HuH-7 (cell line): ENCODE measurements at regions not wholly inside any gene's neighbourhood (a gene's known extent, or its start where the extent isn't known, plus 50 kb on each side); places are given as distances from the start of the nearest gene placed in this dataset.

Experiments used
- DNase-seq: peaks from one replicate; pipeline ENCODE4 v3.0.0; 2011; ENCODE audit warnings: low spot score

DNA sequence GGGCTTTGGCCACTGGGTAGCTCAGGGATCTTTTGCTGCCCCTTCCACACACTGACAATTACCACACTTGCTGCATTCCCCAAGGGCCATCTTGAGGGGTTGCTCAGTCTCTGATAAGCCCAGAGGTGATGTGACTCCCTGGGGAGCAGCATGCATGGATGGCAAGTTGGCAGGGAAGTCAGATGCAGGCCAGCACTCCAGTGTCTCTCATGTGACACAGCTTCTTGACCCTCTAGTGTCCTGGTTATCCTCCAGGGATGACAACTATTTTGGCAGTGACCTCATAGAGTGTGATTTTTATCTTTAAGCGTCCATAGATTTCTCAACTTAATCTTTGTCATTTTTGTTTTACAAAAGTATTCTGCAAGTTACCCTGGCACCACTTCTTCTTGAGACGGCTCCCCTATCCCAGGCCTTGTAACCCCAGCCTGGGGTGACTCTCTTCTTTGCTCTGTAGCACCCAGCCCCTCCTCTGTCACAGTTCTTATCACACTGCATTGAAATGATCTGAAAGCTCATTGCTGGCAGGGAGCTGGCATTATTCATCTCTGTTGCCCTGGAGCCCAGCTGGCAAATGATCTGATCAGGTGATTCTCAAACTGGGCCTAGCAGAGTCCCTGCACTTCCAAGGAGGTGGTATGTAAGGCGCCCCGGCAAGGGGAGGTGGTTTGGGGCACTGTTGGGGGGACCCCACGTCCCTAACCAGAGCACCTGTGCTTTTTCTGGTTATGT, 72.6 kb downstream of the TENT5C start:
- no peak for DNase-seq

DNA sequence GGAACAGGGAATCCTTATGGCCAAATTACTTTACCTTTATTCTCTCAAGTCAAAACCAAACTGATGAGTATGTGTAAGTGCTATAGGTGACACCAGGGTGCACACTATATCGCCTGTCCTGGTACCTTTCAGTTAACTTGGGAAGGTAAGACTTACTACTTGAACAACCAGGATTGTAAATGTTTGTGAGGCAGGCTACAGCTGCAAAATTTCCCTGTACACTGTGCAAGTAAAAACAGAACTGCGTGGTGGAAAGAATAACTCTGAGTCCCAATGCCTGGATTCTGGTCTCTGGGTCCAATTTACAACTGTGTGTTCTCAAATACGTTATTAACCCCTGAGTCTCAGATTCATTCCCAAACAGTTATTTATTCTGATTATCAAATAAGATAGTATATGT, 73.5 kb downstream of the TENT5C start:
- no peak for DNase-seq

DNA sequence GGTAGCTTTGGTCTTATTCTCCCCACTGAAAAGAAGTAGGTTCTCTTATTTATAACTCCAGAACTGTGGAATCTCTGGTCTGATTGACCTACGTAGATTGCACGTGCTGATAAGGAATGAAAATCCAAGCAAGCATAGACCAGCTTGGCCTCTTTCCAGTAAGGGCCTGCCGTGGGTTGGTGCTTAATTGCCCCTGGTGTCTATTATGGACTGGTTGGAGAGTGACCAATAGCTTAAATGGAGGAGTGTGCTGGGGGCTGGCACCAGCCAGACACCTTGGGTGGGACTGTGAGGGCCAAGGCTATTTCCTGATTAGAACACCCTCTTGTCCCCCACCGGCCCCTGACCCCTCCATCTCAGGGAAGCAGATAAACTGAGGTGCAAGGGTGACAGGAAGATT, 74.0 kb downstream of the TENT5C start:
- DNase-seq, result no peak

DNA sequence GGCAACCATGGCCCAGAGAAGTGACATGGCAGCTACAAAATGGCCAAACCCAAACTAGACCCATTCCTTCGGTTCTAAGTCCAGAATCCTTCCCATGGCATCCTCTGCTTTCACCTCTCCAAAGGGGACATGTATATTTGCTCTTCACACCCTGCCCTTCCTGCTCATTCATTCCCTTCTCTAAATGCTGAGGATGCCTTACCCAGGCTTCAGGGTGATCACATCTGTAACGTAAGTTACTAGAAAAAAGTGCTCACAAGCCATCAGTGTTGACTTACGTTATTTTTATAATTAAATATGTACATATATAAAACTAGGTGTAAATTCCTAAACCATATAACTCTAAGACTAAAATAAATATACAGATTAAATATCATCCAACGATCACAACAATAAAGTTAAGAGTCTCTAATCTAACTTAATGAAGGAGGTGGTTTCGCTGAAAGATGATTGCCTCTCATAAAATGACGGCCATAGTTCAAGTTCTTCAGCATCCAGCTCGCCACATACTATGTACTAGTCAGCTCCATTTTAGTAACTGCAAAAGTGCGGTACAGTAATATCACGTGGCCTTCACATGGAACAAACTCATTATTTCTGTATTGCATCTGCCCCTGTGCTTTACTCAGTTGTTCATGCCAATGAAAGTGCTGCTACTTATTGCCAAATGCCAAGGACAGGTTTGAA, 74.6 kb downstream of the TENT5C start:
- DNase-seq, result no peak

DNA sequence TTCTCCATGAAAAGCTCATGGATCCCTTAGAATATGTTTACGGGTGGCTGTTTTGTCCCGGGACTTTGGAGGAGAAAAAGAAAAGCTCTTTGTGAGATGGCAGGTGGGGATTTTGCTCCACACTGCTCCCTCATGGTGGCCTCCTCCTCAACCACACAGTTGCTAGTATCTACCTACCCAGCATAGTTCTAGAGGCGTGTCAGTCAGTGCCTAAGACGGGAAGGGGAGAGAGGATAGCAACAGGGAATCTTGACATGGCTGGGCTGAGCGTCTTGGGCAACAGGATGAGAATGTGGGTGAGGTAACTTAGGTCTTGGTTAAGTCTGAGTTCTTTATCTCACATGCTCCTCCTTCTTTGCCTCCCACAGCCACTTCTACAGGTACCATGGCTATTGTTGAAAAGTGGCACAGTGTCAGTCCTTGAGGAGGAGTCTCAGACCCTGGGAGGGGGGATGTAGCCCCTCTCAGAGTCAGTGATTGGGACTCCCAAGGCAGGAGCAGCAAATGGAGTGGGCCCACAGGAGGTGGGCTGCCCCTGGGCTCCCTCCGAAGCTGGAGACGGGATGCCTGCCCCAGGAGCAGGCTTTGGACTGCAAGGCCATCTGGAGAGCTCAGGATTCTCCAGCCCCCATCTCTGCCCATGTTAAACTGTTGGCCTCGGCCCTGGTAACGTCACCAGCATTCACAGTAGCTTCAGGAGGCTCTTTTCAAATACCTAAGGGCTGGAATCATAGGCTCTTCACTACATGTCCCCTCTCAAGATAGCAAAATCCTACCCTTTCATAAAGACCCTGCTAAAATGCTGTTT, 75.4 kb downstream of the TENT5C start:
- DNase-seq, result no peak

DNA sequence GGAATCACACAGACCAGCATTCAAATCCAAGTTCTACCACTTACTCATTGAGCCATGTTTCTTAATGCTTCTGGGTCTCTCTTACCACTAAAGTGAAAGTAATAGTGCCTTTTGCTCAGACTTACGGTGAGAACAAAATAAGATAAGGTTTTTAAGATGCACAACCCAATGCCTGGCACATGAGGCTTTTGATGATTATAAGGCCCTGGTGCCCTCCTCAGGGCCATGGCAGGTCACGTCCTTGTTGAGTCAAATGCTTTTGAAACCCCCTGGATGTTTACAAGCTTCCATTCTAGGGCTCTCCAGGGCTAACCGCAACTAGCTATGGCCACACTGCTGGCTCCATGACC, 76.0 kb downstream of the TENT5C start:
- no peak for DNase-seq

DNA sequence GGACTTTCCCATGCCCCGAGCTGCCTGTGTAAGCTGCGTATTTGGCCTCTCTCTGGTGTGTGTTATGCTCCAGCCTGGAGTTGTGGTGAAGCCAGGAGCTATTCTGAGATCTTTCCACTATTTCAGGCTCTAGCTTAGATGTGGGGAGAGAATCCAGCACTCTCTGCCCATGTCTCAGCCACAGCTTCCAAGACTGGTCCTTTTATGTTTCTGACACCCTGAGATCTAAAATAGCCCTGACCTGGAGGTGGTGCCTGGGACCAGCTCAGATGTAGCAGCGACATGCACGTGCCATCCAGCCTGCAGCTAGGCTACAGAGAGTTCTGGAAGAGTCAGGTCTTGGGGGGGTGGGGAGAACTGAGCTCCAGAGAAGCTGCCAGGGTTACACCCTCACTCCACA, 76.5 kb downstream of the TENT5C start:
- no peak for DNase-seq

DNA sequence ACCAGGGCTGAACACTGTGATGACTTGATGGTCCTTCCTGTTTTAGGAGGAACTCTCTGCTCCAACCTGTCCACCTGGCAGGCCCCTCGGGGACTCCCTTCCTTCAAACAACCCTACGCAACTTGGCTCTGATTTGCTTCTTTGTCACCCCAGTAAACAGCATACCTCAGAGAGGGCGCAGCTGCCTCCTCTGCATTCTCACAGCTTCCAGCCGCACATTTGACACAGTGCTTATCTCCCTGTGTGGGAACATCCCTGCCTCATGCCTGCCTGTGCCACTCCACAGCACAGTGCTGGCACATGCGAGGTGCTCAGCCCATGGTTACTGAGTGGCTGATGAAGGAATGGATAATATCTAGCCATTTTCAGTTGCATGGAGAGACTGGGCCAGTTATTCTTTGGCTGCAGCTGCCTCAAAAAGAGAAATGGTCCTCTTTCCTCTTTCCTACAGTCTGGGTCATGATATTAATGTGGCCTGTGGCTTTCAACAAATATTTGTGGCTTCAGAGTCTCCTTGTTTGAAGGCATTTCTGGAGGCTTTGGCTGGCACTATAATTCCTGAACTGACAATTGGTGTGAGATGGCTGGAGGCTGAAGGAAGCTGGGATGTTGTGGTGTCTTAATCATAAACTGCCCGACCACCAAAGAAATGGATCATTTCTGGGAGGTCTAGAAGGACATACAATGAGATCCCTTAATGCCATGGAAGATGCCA, 77.9 kb downstream of the TENT5C start:
- DNase-seq, result no peak

DNA sequence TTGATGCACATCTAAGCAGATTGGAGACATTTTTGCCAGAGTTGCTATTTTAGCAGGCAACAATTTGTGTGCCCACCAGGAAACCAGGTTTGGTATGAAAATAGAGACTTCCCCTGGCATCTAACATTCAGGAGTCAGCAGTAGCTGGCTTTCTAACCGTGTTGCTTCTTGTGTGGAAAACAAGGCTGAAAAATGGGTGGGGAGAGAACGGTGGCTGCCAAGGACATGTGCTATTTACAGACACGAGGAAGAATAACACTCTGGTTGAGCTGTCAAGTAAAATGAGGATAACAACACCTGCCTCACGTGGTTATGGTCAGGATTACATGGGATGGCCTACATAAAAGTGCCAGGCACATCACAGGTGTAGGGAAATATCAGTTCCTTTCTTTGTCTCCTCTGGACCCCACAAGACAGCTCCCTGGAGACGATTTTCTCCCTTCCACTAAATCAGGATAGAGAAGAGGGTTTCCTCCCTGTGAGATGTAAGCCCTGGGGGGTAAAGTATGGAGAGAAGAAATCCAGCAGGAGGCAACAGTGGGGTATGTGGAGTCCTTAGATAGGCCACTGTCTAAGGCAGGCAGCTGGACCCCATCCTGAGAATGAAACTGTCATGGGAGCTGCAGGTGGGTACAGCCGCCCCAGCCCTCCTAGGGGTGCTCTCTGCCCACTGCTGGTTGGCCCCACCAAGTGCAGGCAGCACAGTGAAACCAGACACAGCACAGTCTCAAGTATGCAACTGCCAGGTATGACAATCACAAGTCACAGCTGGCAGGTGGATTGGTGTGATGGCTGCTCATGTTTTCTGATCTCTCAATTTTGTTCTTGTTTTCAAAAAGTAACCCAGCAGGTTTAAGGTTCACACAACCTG, 80.3 kb downstream of the TENT5C start:
- DNase-seq, result no peak

DNA sequence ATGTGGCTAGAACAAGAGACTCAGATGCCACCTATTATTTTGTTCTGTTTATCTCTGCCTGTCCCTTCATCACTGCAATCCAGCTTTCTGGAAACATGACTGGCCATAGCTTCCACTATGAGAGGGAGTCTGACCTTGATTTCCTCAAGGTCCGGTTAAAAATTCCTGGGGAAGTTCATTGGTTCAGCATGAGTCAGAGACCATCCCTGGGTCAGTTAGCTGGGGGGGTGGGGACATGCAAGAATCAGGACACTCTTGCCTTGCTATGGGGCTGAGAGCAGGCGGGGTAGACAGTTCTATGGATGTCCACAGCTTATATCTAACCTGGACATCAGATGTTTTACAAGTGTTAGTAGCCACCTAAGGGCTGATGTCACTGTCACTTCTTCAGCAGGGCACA, 81.1 kb downstream of the TENT5C start:
- no peak for DNase-seq

DNA sequence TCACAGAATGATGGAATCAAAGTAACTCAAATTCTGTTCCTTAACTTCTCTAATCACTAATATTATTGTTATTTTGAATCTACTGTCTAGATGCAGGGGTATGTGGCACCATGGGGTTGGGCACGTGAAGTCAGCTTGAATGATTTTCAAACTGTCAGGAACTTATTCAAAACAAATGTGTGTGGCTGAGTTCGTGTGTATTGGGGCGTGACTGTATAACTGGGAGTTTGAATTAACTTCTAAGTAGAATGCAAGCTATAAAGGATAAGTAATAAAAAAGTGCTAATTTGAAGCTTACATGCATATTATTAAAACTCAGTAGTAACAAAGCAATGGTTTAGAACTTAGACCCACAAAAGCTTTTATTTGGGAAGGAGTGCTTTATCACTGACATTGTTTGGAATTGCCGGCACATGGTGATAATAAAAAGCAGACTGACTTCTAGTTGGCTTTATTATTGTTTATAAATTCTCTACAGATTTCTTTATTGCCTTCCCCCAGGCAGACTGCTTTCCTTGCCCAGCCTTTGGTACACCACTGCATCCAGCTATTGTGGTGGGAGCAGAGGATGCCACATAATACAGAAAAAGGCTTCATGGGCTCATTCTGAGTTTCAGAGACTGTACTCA, 84.3 kb downstream of the TENT5C start:
- DNase-seq, result no peak

DNA sequence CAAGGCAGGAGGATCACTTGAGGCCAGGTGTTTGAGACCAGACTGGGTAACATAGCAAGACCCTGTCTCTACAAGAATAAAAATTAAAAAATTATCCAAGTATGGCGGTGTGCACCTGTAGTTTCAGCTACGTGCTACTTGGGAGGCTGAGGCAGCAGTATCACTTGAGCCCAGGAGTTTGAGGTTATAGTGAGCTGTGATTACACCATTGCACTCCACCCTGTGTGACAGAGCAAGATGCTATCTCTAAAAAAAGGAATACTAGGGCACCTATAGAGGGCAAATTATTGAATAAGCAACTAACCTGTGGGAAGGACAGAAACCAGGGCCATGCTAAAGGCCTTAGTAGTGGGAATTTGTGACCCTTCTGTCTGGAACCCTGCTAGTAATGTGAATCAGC, 86.1 kb downstream of the TENT5C start:
- DNase-seq, result no peak

DNA sequence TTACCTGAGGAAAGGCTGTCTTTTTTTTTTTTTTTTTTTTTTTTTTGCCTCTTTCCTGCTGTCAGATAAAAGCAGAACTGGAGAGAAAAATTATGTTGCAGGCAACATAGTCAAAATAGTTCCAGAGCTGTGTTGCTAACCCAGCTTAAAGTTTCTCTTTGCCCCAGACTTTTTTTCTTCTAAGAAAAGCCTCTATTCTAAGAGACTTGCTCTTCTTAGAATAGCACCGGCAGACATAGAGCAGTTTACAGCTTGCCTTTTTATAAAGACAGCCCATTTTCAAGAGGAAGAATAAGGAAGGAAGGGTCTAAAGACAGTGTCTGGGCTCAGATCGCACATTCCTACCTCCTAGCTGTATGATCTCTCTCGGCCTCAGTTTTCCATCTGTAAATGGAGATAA, 88.7 kb downstream of the TENT5C start:
- DNase-seq, result no peak

DNA sequence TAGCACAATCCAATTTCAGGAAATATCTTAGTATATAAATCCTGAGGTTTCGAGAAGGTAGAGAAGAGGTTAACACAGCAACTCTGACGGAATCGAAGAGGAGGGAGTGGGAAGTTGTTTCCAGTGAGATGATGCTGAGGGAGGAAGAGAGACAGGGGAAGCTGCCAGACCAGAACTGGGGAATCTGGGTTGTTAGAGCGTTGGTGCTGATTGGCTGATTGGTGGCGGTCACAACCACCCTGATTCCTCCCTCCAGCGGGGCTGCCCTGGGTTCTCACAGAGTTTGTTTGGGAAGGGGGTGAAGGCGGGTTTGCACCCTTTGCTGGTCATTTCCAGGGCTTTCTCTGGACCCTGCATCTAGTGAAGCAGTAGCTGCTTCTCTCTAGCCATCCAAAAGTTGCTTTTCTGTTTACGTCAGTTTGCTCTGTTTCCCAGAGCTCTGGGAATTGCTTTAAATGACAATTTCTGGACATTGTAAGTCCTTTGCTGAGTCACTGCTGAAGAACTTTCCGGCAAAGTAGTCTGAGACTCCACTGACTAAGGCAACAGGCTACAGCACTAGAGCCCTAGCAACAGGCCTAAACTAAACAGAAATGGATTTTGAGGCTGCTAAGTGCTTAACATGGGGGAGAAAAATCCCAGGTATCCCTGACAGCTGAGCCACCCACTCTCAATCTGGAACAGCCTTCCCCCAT, 90.1 kb downstream of the TENT5C start:
- DNase-seq, result no peak

DNA sequence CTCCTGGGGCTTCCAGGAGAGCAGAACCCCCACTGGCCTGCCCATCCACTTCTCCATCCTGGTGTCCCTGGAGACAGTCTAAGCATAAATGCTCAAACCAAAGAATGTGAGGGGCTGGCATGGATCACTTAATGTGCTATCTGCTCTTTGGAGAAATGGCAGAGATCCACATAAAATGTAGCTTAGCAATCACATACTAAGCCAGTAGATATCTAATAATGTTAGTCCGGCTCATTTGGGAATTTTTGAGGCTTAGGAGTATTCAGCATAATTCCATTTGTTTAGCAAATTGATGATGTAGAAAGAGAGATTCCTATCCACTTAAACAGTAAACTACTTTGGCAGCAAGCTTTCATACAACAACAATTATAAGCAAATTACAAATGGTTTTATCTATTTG, 90.7 kb downstream of the TENT5C start:
- no peak for DNase-seq

DNA sequence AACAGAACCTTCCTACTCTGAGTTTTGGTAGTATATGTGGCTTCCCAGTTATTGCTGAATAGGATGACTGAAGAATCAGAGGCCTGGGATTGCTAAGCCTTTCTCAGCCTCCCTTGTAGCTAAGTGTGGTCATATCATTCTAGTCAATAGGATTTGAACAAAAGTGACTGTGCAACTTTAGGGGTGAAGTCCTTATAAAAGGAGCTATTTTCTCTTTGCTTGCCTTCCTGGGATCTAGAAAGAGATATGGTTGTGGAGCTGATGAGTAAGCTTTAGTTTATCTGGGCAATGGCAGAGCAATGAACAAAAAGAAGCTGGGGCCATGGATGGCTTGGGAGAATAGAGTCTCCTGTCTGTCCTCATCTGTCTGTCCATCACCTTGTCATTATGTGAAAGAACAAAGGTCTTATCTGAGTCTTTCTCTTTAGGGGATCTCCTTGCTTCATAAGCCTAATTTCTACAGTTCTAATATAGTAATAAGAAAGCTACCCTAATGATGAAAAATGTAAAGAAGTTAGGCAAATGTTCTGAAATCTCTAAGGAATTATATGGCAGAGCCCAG, 91.5 kb downstream of the TENT5C start:
- no peak for DNase-seq

DNA sequence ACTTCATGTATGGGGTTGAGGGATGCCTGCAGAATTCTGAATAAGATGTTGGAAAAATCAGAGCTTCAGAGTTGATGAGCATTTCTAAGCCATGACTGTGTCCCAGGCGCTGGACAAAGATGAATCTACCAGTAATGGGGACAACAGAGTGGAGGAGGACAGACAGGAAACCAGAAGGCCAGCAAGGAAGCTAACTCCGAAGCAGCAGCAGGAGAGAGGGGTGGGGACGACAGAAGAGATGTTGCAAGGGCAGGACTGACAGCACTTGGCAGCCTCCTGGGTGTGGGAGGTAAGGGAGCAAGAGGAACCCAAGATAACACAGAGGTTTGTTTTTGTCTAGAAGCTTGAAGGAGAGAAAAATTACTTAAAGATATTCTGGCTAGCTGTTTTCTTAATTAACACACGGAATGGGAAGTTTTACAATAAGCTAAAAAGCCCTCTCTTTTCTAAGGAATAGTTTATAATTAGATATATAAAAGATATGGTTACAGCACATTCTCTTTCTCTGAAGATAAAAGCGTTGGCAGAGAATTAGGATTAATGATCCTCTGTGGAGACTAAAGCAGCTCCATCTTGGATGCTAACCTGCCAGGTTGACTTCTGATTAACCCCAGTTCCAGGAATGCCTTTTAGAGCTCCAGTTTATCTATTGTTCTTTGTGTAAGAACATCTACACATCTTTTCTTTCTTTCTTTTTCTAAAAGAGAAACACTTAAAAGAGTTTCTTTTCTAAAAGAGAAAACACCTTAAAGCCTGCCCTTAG, 92.7 kb downstream of the TENT5C start:
- no peak for DNase-seq

DNA sequence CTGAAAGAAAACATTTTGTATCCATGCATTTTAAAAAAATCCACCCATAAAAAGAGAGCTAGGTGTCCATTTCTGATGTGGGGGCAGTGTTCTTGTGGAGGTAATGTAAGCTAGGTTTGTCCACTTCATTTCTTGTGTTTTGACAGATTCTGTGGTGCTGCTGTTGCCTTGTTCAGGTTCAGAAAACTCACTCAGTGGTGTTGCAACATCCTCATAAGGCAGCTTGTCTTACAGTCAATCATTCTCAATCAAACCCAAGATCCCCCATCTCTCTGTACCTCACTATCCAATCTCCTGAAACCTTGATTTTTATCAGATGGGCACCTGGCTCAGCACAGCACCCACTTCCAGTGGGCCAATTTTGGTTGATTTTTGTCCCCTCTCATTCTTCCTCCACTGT, 94.1 kb downstream of the TENT5C start:
- DNase-seq, result no peak

DNA sequence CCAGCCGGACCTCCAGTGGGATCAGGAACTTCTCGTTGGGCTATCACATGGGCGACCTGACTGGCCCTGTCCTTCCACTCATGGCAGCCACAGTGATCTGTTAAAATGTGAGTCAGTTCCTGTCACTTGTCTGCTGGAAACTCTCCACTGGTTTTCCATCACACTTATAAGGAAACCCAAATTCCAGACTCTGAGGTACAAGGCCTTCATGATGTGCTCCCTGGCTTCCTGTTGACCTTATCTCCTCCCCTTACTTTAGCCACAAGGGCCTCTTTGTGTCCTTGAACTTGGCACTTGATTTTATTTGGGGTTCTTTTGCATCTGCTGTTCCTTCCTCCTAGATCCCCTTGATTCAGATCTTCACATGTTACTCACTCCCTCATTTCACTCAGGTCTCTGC, 96.8 kb downstream of the TENT5C start:
- no peak for DNase-seq
